Right hindlimb (tissue), 1 donor: ENCODE measurements at regions not wholly inside any gene's neighbourhood (a gene's known extent, or its start where the extent isn't known, plus 50 kb on each side); places are given as distances from the start of the nearest gene placed in this dataset.

Experiments used
- DNase-seq: peaks from one replicate; pipeline ENCODE4 v3.0.0-alpha.2; 2018

DNA sequence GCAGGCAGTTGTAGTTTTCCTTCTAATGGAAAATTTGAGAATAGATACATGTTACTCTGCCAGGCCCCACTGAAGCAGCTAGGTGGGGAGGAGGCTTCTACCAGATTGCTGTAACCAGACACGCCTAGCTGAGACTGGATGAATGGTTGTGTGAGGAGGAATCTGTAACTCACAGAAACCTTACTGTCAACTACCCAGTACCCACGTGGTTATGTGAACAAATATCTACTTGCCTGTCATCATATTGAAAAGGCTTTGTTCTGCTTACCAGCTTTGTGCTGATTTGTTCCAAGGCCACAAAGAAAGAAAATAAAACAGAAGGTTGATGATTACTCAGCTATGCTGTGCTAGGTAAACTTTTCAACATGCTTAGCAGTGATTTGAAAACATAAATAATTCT, 167.2 kb downstream of the CAPZA3 start:
- DNase-seq, result no peak

DNA sequence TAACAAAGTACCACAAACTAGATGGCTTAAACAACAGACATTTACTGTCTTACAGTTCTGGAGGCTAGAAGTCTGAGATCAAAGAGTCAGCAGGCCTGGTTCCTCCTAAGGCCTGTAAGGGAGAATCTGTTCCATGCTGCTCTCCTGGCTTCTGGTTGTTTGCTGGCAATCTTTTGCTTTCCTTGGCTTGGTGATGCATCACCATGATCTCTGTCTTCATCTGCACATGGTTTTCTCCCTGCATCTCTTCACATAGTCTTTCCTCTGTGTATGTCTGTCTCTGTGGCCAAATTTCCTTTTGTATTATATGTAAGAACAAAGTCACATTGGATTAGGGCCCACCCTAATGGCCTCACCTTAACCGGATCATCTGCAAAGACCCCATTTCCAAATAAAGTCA, 168.5 kb downstream of the CAPZA3 start:
- DNase-seq, result peak; percentile 29

DNA sequence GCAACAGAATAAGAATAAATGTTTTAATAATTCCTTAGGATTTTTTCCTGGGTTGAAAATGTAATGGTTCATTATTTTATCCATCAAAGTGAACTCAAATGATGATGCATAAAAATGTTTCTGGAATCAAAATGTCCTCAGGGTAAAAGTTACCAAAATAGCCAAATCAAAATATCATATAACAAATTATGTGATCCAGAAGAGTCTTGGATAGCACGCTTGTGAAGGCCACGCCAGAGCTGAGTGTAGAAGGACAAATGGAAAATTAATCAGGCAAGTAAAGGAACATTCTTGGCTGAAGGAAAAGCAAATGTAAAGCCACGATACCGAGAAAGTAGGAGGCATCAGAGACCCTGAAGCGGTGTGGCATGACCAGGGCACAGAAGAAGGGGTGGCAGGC, 169.2 kb downstream of the CAPZA3 start:
- peak; percentile 42 for DNase-seq

DNA sequence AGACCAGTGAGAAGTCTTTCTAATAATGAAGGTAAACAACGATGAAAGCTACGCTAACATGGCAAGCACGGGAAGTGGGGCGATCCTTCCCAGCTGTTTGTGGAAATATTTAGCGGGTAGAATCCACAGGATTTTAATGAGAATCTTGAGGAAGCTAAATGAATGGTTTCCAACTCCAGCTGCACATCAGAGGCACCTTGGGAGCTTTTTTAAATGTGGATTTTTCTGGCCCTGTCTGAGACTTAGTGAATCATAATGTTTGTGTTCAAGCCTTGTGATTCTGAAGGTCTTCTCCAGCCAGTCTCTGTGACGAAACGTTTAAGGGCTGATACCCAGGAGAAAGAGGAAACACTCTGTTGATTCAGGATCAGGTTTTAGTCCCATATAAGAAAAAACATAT, 169.8 kb downstream of the CAPZA3 start:
- DNase-seq, result peak; percentile 32

DNA sequence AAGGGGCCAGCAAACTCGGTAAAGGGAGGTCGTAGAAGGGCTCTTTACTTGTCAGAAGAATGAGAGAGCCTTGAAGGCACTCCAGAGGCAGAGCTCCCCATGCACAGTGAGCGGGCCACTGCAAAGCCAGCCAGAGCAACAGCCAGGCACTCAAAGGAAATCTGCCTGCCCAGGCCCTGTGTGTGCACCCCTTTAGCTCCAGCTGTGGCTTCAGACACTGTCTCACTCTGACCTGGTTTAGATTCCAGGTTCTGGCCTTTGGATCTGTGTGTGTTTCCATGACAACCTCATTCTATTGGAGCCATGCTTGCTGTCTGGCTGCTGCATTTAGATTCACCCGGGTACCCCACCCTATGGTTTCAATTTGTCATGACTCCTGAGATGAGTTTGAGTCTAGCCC, 170.3 kb downstream of the CAPZA3 start:
- peak; percentile 49 for DNase-seq

DNA sequence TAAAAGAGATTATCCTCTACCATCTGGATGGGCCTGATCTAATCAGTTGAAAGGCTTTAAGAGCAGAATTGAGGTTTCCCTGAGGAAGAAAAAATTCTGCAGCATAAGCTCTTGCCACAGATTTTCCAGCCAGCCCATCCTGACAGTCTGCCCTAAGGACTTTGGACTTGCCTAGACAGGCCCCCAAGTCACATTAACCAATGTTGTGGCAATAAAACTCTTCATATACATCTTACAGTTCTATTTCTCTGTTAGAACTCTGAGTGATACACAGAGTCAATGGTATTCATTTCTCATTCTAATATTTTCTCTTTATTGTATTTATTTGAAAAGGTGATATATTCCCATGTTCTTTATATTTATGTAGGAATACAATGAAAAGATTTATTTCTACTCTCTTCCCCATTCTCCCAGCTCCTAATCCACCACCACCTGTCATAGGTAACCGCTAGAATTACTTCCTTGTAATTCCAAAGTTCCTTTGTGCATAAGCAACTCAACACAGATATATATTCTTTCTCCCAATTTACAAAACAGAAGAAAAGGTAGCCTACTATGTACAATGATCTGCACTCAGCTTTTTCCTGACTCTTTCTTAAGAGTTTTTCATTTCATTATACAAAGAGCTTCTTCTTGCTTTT, 182.1 kb downstream of the CAPZA3 start:
- DNase-seq, result no peak

DNA sequence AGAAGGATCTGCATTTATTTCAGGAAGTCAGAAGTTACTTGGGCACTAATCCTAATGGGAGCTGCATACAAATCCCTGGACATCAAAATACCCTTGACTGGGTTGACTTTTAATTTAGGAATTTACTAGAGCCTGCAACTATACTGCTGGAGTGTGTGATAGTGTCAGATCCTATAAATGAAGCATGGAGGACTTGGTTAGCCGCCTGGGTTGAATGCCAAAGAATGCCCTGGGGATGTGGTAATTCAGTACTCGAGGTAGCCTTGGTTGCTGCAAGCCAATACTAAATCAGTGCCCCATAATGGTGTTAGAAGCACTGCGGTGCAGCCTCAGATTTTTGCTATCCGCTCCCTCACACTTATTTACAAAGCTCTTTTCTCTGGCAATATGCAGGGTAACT, 184.9 kb downstream of the CAPZA3 start:
- no peak for DNase-seq

DNA sequence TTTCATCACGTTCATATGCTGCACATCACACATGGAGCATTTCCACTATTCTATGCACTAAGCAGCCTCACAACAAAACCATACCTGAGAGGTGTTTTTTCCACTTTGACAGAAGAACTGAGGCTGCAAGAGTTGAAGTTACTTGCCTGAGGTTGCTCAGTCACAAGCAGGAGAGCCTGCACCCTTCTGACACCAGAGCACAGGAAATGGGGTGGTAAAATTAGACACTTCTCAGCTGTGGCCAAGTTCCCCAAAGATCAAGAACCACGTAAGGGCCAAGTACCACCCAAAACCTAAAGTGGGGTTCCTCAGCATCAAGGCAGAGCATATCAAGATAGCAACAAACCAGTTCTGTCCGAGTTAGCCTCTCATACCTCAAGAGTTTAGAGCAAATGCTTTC, 185.8 kb downstream of the CAPZA3 start:
- DNase-seq, result no peak

DNA sequence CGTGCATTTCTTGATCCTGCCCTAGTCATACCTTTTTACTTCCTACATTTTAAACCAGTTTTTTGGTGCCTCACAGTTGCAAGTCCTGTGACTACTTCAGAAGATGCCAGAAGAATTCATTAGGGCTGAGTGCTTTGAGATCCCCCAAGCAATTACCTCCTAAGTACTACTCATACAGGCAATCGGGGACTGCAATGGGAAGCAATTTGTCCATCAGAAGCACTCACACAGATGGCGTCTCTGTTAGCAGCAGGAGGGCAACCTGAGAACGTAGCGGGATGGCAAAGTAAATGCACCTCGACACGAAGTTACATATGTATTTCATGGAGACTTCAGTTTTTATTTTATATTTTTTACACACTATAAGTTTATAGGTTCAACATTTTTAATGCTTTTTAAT, 188.3 kb downstream of the CAPZA3 start:
- no peak for DNase-seq

DNA sequence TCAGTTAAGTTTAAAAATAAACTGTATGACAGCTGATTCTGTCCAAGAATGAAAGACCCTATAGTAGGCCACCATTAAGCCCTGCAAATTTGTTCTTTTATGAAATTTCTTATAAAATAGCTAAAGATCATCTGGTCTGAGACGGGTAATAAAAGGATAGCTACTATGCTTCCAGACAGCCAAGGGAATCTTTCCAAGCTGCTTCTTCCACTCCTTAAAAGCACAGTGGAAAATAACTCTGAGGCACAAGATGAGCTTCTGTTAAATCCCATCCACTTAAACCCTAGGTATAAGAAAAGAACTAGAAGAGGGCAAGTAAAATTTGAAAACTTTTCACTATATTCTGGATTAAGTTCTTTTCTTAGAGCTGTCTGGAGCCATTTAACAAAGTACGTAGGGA, 194.3 kb downstream of the CAPZA3 start:
- DNase-seq, result no peak

DNA sequence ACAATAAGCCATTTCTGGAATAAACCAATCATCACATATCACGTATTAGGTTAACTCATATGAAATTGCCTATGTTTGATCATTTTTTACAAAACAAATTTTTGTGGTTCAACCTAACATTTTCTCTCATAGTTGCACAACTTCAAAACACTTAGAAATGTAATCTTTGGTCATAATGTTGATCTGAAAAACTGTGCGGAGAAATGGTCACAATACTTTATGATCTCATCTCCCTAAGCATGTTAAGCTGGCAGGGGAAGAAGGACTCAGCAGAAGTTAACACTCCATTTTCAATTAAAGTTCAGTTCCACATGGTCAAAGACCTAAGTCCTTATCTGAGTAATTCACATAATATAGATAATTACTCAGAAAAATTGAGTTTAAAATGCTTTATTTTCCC, 194.8 kb downstream of the CAPZA3 start:
- no peak for DNase-seq

DNA sequence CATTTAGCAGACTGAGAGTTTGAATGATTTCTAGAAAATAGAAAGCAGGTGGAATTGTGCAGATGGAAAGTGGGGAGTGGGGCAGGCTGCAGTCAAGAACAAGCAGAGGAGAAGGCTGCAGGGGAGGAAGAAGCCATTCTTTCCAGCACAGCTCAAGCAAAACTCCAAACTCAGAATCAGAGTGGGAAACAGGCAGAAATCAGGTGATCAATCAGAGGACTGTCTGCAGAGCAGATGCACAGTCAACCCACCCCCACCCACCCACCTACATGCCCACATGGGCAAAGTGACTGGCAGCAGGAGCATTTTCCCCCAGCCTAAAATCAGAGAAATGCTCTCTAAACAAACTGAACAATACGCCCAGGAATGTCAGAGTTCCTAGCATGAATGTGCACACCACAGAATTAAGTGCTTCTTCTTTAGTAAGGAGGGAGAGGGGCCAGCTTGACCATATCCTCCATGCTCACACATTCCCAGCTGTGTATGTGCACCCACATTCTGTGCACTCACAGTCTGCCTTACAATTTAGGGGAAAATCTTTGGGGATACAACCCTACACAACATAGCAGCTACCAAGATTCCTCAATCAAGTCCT, 194.1 kb upstream of the PLEKHA5 start:
- no peak for DNase-seq

DNA sequence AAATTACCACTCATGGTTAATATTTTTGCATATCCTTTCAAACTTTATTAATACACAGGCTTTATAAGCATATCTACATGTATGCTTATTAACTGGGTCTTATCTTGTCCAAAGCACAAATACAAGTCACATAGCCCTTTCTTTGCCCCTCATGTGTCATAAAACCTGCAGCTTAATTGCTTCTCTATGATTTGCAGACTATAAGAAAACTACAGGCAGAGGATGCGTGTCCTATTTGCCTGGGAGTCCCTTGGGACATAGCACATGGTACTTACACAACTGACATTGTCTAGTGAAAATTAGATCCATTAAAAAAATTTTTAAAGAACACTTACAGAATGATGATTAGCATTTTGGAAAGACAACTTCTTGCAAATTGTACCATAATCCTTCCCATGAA, 190.5 kb upstream of the PLEKHA5 start:
- DNase-seq, result no peak

DNA sequence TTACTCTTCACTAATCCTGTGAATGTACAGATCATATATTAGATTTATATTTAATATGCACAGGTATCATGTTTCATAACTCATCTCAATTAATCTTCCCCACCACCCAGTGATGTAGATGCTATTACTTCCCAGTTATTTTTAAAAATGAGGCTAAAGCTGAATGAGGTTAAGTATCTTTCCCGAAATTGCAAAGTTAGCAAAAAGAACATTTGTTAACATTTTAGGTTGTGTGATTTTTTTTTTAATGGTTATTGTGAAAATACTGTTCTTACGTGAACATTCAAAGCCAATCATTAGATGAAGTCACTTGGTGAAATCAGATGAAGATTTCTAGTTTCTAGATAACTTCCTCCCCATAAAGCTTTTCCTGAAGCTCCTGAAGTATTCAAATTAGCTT, 186.9 kb upstream of the PLEKHA5 start:
- no peak for DNase-seq

DNA sequence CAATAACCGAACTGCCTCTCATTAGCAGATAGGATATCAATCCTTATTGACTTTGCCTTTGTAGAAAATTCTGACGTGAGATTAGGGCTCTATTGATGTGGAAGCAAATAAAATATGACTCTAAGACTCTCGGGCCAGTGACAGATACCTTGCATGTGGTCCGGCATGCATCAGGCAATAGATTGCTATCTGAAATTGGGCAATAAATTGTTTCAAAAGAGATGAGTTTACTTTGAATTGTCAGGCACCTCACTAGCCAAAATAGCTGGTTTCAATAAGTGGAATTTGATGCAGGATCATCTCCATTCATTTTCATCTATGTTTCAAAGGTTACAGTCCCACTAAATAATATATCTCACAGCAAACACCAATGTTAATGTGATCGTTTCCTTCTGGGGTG, 186.3 kb upstream of the PLEKHA5 start:
- DNase-seq, result no peak

DNA sequence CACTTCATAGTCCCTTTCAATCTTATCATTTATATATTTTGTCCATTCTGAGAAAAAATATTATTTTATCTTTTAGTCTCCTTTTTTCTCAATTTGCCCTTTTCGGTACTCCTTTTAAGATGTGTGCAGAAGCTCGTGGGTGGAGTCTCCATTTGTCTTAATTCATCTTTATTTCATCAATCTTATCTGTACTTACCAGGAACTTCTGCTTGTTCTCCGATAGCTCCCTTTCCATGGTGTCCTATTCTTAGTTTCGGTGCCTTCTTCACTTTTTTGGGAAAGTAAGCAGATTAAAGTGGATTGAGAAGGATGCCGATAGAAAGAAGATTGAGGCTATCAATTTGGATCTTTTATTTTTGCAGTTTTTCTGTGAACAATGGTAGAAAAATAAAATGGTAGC, 183.4 kb upstream of the PLEKHA5 start:
- no peak for DNase-seq

DNA sequence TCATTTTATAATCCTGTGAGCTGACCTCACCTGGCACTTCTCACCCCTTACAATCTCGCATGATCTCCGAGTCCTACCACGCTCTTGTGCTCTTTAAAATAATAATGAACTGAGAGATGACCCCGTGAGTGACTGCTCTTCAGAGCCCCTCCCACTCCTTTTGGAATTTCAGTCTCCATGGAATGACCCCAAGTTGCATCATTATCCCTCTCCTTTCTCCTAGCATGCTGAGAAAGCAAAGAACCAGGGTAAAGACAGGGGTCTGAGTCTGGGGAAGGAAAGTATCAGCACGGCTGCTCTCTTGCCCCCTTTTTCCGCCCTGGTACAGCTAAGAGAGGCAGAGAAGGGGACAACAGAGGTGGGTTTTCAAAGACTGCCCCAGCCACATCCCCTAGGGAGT, 178.3 kb upstream of the PLEKHA5 start:
- DNase-seq, result no peak

DNA sequence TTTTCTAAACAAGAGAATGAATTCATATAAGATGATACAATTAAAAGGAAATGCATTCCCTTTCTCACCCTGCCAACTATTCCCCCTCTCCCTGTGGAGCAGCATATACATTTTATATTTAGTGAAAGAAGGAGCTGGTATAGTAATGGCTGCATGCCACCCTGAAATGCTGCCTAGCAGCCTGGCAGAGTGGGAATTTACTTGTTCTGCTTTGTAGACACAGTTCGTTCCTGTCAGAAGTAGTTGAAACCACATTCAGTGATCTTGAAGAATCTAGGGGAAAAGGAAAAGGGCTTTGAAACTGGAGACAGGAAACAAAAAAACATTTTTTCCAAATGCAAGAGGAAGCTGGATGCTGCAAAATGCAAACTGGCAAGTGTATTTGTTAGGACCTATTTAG, 176.0 kb upstream of the PLEKHA5 start:
- no peak for DNase-seq

DNA sequence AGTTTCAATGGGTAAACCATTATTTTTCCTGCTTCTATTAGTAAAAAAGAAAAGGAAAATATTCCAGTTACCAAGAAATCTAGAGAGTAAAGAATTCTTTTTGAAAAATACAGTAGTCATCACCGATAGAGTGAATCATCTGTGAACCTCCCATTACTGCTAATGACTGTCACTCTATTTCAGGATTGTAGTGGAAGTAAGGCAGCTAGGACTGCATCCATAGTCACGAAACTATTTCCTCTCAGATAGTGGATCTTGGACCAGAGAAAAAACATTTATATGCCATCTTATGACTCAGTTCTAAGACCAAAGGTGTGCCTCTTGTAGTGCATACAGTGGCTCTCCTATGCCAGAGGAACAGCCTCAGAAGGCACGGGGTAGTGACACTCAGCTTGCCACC, 173.9 kb upstream of the PLEKHA5 start:
- no peak for DNase-seq

DNA sequence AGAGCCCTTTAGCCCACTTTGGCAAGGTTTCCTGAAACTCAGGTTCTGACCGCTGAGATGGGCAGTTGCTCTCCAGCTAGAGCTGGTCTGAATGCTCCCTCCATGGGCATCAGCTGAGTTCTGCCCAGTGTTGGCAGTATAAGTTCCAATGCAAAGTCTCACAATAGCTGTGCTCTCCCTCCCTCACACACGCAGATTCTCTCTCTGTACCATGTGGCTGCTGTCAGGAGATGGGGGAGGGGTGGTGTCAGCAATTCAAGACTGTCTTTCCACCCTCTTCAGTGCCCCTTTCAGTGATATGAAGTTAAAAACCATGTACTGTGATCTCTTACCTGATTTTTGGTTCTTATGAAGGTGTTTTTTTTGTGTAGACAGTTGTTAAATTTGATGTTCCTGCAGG, 164.3 kb upstream of the PLEKHA5 start:
- no peak for DNase-seq

DNA sequence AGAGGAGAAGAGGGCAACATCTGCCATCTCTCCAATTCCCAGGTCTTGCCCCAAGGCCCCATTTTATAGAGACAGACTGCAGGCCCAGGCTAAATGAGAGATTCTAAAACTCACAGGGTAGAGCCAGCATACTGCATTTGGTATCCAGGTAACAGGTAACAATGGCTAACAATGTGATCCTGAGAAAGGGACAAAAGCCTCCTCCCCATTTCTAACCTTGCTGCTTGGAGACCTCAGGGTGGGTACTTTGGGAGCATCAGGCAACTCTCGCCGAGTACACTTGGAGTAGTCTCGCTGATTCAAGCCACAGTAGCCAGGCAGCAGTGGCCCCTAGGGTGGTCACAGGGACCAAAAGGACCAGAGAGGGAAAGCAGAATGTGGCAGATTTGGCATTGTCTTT, 162.6 kb upstream of the PLEKHA5 start:
- no peak for DNase-seq

DNA sequence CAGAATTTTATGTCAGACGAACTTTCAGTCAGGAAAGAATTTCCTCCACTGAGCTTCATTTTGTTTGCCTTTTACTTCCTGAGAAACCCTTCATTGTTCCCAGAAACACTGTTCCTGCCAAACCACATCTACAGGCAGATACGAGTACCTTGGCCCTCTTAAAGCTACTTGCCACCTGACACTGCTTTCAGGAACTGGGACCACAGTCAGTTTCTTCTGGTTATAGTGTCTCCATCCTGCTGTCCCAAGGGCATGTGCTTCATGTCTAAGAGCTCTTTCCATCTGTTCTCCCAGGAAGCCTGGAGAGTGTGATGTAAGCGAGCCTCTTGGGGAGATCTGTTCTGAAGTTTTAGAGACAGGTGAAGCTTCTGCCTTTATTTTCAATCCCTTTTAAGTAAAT, 161.7 kb upstream of the PLEKHA5 start:
- DNase-seq, result no peak

DNA sequence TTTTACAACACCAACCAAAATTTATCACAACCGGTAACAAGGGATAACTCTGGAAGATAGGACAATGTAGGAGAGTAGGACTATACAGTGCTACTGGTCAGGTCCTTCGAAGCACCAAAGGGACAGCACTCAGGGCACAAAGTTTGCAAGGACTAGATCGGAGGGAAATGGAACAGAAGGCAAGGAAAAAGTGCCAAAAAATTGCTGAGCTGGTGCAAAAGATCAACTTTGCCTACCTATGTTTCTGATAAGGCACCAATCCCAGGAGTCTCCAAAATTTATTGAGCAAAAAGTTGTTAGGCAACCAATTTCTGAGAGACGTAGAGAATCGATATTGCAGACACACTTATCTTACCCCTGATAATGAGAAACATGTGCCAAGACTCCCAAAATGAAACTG, 160.0 kb upstream of the PLEKHA5 start:
- DNase-seq, result no peak

DNA sequence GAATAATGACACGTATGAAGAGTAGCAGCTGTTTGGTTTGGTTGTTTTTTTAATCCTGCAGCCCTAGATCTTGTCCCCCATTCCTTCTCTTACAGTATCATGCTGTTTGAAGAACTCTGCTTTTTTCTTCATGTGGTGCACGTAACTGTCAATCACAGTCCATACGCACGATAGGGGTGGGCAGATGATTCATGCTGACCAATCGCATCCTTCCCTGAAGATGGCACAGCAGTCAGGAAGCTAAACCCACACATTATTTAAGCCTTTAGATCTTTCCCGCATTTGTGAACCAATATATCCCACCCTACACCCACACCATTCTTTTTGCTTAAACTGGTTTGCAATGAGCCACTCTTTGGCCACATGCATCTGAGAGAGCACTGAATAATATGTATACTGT, 158.9 kb upstream of the PLEKHA5 start:
- no peak for DNase-seq

DNA sequence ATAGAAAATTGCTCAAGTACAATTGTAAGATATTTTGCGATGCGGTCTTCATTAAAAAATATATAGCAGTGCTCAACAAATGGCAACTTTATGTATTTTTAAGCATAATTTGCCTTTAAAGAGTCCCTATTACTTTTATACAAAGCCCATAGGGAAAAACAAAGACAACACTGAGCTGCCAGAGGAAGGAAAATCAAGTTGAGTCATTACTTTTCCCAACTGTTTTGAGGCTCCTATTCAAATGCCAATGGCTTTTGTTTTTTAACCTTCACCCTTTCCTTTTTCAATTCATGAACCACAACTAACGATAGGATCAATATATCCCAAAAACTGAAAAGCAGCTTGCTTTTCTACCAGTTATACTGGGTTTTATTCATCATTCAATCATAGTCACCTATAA, 157.6 kb upstream of the PLEKHA5 start:
- no peak for DNase-seq
